ENCODE measurements at regions not wholly inside any gene's neighbourhood (a gene's known extent, or its start where the extent isn't known, plus 50 kb on each side); places are given as distances from the start of the nearest gene placed in this dataset.

DNA sequence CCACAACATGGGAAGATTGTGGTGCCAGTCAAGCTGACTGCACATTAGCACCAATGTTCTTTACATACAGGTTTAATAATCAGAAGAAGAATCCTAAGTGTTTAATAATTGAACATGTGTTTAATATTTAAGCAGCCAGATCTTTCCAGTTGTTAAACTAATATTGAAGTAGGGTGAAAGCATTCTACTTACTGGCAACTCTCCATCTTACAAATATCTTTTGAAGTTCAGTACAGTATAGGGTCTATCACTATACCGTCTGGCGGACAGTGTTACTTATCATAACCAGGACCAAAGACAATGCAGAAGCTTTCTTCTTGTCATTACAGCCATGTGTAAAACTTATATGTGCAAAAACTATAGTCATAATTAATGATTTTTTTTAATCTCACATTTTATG, 376.4 kb downstream of the CNTN6 start:
- Mint-ChIP-seq H3K27ac (ENCODE audit: unreplicated experiment) (no peak overlapping the region), H3K27me3 (ENCODE audit: unreplicated experiment) (no peaks in the 10 kb centered on the region), H3K36me3 (ENCODE audit: low read depth, unreplicated experiment) (no peaks in the 10 kb centered on the region), H3K9me3 (ENCODE audit: unreplicated experiment) (peaks cover 15% of the 10 kb centered on the region), H3K4me1 (ENCODE audit: unreplicated experiment) (no peaks in the 10 kb centered on the region), H3K4me3 (ENCODE audit: unreplicated experiment) (no peak overlapping the region)
- TF ChIP-seq, protein P1, sequence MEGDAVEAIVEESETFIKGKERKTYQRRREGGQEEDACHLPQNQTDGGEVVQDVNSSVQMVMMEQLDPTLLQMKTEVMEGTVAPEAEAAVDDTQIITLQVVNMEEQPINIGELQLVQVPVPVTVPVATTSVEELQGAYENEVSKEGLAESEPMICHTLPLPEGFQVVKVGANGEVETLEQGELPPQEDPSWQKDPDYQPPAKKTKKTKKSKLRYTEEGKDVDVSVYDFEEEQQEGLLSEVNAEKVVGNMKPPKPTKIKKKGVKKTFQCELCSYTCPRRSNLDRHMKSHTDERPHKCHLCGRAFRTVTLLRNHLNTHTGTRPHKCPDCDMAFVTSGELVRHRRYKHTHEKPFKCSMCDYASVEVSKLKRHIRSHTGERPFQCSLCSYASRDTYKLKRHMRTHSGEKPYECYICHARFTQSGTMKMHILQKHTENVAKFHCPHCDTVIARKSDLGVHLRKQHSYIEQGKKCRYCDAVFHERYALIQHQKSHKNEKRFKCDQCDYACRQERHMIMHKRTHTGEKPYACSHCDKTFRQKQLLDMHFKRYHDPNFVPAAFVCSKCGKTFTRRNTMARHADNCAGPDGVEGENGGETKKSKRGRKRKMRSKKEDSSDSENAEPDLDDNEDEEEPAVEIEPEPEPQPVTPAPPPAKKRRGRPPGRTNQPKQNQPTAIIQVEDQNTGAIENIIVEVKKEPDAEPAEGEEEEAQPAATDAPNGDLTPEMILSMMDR (IDR thresholded peaks at IDR 0.05; ENCODE audit: unreplicated experiment): no peak
- no peak for DNase-seq (ENCODE audit: low spot score)

DNA sequence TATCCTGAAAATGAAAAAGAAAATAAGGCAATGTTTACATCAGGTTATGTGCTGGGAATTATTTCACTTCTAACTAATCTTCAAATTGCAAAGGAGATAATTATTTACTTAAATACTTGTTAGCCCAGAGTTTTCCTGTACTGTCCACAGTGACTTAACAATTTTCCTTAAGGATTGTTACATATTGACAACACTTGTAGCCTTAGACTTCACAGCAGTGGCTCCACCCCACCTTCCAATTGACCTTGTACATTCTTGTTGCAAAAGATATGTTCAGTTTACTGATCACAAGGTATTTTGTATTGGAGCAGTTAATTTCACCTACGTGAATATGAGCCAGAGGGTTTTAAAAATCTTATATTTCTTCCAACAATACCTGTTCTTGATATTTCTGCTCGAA, 376.9 kb downstream of the CNTN6 start:
- TF ChIP-seq, protein P1 (IDR thresholded peaks at IDR 0.05; ENCODE audit: unreplicated experiment): no peak
- Mint-ChIP-seq H3K27me3 (ENCODE audit: unreplicated experiment) (no peaks in the 10 kb centered on the region), H3K36me3 (ENCODE audit: low read depth, unreplicated experiment) (no peaks in the 10 kb centered on the region), H3K9me3 (ENCODE audit: unreplicated experiment) (peaks cover 11% of the 10 kb centered on the region), H3K4me3 (ENCODE audit: unreplicated experiment) (no peak overlapping the region), H3K4me1 (ENCODE audit: unreplicated experiment) (no peaks in the 10 kb centered on the region), H3K27ac (ENCODE audit: unreplicated experiment) (no peak overlapping the region)
- no peak for DNase-seq (ENCODE audit: low spot score)

DNA sequence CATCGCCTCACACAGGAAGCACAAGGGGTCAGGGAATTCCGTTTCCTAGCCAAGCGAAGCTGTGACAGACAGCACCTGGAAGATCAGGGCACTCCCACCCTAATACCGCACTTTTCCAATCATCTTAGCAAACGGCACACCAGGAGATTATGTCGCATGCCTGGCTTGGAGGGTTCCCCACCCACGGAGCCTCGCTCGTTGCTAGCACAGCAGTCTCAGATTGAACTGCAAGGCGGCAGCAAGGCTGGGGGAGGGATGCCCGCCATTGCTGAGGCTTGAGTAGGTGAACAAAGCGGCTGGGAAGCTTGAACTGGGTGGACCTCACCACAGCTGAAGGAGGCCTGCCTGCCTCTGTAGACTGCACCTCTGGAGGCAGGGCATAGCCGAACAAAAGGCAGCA, 384.8 kb downstream of the CNTN6 start:
- peaks cover 6% of the 10 kb centered on the region for H3K36me3 Mint-ChIP-seq (ENCODE audit: low read depth, unreplicated experiment)
- TF ChIP-seq, protein P1 (IDR thresholded peaks at IDR 0.05; ENCODE audit: unreplicated experiment): no peak
- H3K4me3 Mint-ChIP-seq (ENCODE audit: unreplicated experiment): no peak overlapping the region
- H3K27me3 Mint-ChIP-seq (ENCODE audit: unreplicated experiment): no peaks in the 10 kb centered on the region
- H3K27ac Mint-ChIP-seq (ENCODE audit: unreplicated experiment): no peak overlapping the region
- peaks cover 23% of the 10 kb centered on the region for H3K9me3 Mint-ChIP-seq (ENCODE audit: unreplicated experiment)
- no peak for DNase-seq (ENCODE audit: low spot score)
- no peaks in the 10 kb centered on the region for H3K4me1 Mint-ChIP-seq (ENCODE audit: unreplicated experiment)

DNA sequence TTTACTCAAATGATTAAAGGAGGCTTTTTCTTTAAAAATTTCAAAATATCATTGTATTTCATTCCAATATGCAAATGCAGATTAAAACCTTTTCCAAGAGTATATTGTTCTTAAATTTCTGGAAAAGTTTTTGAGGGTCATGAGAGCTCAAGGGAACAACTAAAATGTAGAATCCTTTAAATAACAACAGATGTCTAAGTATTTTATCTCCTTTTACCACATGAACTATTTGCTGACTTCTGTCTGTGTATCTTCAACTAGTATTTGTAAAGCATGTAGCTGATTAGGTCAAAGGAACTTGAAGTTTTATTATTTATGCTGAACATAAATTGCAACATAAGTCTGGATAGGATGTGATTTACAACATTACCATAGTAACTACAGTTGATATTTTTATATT, 402.6 kb downstream of the CNTN6 start:
- TF ChIP-seq, protein P1 (IDR thresholded peaks at IDR 0.05; ENCODE audit: unreplicated experiment): no peak
- no peak overlapping the region for H3K27ac Mint-ChIP-seq (ENCODE audit: unreplicated experiment)
- H3K4me1 Mint-ChIP-seq (ENCODE audit: unreplicated experiment): no peaks in the 10 kb centered on the region
- H3K27me3 Mint-ChIP-seq (ENCODE audit: unreplicated experiment): peaks cover 1% of the 10 kb centered on the region
- H3K4me3 Mint-ChIP-seq (ENCODE audit: unreplicated experiment): no peak overlapping the region
- no peaks in the 10 kb centered on the region for H3K36me3 Mint-ChIP-seq (ENCODE audit: low read depth, unreplicated experiment)
- no peak for DNase-seq (ENCODE audit: low spot score)
- H3K9me3 Mint-ChIP-seq (ENCODE audit: unreplicated experiment): peaks cover 19% of the 10 kb centered on the region

- Mint-ChIP-seq H3K4me1 (ENCODE audit: unreplicated experiment) (no peaks in the 10 kb centered on the region), H3K36me3 (ENCODE audit: low read depth, unreplicated experiment) (no peaks in the 10 kb centered on the region), H3K27me3 (ENCODE audit: unreplicated experiment) (peaks cover 1% of the 10 kb centered on the region), H3K27ac (ENCODE audit: unreplicated experiment) (no peak overlapping the region), H3K4me3 (ENCODE audit: unreplicated experiment) (no peak overlapping the region), H3K9me3 (ENCODE audit: unreplicated experiment) (peaks cover 26% of the 10 kb centered on the region)
- DNase-seq (ENCODE audit: low spot score): no peak
- TF ChIP-seq, protein P1 (IDR thresholded peaks at IDR 0.05; ENCODE audit: unreplicated experiment): no peak
Observed at GRCh38 chr3:1499694-1500093, 406.9 kb downstream of the CNTN6 start.

Data from endothelial cell (in vitro differentiated cells).